ENCODE measurements at regions not wholly inside any gene's neighbourhood (a gene's known extent, or its start where the extent isn't known, plus 50 kb on each side); places are given as distances from the start of the nearest gene placed in this dataset.

GRCh38 chr2:239538357-239539052, 137.7 kb upstream of the HDAC4 start:
- no peak for DNase-seq

- no peak for DNase-seq
Observed at GRCh38 chr2:239537633-239538356, 137.0 kb upstream of the HDAC4 start.

GRCh38 chr2:239536186-239536585, 135.4 kb upstream of the HDAC4 start:
- DNase-seq = no peak

GRCh38 chr2:239535413-239536144, 134.8 kb upstream of the HDAC4 start:
- no peak for DNase-seq

- DNase-seq = no peak
Observed at GRCh38 chr2:239534581-239535412, 134.0 kb upstream of the HDAC4 start.

- no peak for DNase-seq
Observed at GRCh38 chr2:239533569-239534316, 132.9 kb upstream of the HDAC4 start.

- no peak for DNase-seq
Observed at GRCh38 chr2:239532859-239533258, 132.0 kb upstream of the HDAC4 start.

GRCh38 chr2:239532250-239532649, 131.4 kb upstream of the HDAC4 start:
- DNase-seq = no peak

GRCh38 chr2:239531456-239532241, 130.8 kb upstream of the HDAC4 start:
- no peak for DNase-seq

- no peak for DNase-seq
Observed at GRCh38 chr2:239530749-239531316, 130.0 kb upstream of the HDAC4 start.

GRCh38 chr2:239529313-239530015, 128.6 kb upstream of the HDAC4 start:
- no peak for DNase-seq

GRCh38 chr2:239528883-239529282, 128.1 kb upstream of the HDAC4 start:
- no peak for DNase-seq

GRCh38 chr2:239528146-239528545, 127.3 kb upstream of the HDAC4 start:
- no peak for DNase-seq

- DNase-seq = no peak
Observed at GRCh38 chr2:239526666-239527415, 126.0 kb upstream of the HDAC4 start.

GRCh38 chr2:239526038-239526437, 125.2 kb upstream of the HDAC4 start:
- DNase-seq = no peak

GRCh38 chr2:239523954-239524330, 123.1 kb upstream of the HDAC4 start:
- no peak for DNase-seq

- no peak for DNase-seq
Observed at GRCh38 chr2:239523147-239523953, 122.5 kb upstream of the HDAC4 start.

- DNase-seq = no peak
Observed at GRCh38 chr2:239522740-239523119, 121.9 kb upstream of the HDAC4 start.

Measured in activated naive CD4-positive, alpha-beta T cell (primary cell).